NT2/D1 (cell line): ENCODE measurements at regions not wholly inside any gene's neighbourhood (a gene's known extent, or its start where the extent isn't known, plus 50 kb on each side); places are given as distances from the start of the nearest gene placed in this dataset.
"Not testable (repeated sequence)": the region's sequence is repeated elsewhere in the genome, so short reads cannot be mapped to it uniquely, and the experiment has no call there.

Experiments used
- DNase-seq: peaks from one replicate; pipeline ENCODE4 v3.0.0-alpha.2; 2011; ENCODE audit warnings: low read depth, low spot score
- H3K27me3 ChIP-seq: 2 replicates; pipeline ENCODE4 v1.6.0; 2011; ENCODE audit warnings: mild to moderate bottlenecking; ENCODE audit not compliant: insufficient read length, insufficient read depth
- H3K36me3 ChIP-seq: 2 replicates; pipeline ENCODE4 v1.6.1; 2011; ENCODE audit warnings: mild to moderate bottlenecking, low read length, mixed read lengths; ENCODE audit not compliant: insufficient read depth, insufficient read length
- H3K4me1 ChIP-seq: 2 replicates; pipeline ENCODE4 v1.5.1; 2011; ENCODE audit not compliant: insufficient read depth, insufficient read length
- H3K4me3 ChIP-seq: 2 replicates; pipeline ENCODE4 v1.5.1; 2011; ENCODE audit warnings: low read depth; ENCODE audit not compliant: insufficient read length
- H3K9ac ChIP-seq: 2 replicates; pipeline ENCODE4 v1.6.0; 2011; ENCODE audit warnings: low read depth; ENCODE audit not compliant: insufficient read length
- H3K9me3 ChIP-seq: 2 replicates; pipeline ENCODE4 v1.5.1; 2011; ENCODE audit warnings: mild to moderate bottlenecking, low read length; ENCODE audit not compliant: insufficient read depth
- SUZ12 ChIP-seq: IDR thresholded peaks from 2 replicates; pipeline ENCODE4 v1.6.1; 2011; ENCODE audit not compliant: insufficient read length, insufficient read depth; ENCODE audit errors: extremely low read depth
- YY1 ChIP-seq: IDR thresholded peaks from 2 replicates; pipeline ENCODE4 v1.6.1; 2011; ENCODE audit not compliant: insufficient read length, insufficient read depth
- ZNF274 ChIP-seq: IDR thresholded peaks from 2 replicates; pipeline ENCODE4 v1.6.1; 2011; ENCODE audit warnings: mild to moderate bottlenecking, low read depth, low read length

GRCh38 chr11:22938691-22939090, 78.4 kb upstream of the CCDC179 start:
- TF ChIP-seq ZNF274 (no peak), SUZ12 (no peak), YY1 (no peak)
- H3K36me3 ChIP-seq: no peaks in the 10 kb centered on the region
- no peak overlapping the region for H3K9ac ChIP-seq
- no peaks in the 10 kb centered on the region for H3K9me3 ChIP-seq
- H3K4me3 ChIP-seq: no peak overlapping the region
- H3K27me3 ChIP-seq: no peaks in the 10 kb centered on the region
- DNase-seq: no peak
- no peaks in the 10 kb centered on the region for H3K4me1 ChIP-seq

- not testable (repeated sequence) for H3K36me3 ChIP-seq, DNase-seq, H3K27me3 ChIP-seq, H3K9me3 ChIP-seq, H3K4me3 ChIP-seq, H3K4me1 ChIP-seq, H3K9ac ChIP-seq
Measured at GRCh38 chr11:22941544-22941943, 81.3 kb upstream of the CCDC179 start.

DNA sequence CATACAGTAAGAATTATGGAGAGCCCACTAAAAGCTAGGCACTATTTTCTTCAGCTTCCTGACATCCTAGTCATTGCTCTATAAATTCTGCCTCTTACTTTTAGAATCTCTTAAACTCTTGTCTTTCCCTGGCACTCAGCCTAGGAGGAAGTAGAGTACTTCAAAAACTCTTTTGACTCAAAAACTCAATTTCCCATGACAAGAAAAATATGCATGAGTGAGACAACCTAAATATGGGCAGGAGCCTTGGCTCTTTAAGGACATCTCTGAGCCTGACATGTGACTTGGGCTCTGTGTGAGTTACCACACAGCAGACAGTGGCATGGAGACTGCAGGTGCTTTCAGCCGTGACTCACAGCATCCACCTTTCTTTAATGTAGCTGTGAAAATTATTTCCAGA, 97.5 kb upstream of the CCDC179 start:
- Histone ChIP-seq H3K27me3 (no peaks in the 10 kb centered on the region), H3K9ac (no peak overlapping the region), H3K9me3 (no peaks in the 10 kb centered on the region), H3K36me3 (no peaks in the 10 kb centered on the region), H3K4me3 (no peak overlapping the region), H3K4me1 (no peaks in the 10 kb centered on the region)
- no peak for TF ChIP-seq SUZ12
- TF ChIP-seq ZNF274: no peak
- no peak for TF ChIP-seq YY1
- no peak for DNase-seq

DNA sequence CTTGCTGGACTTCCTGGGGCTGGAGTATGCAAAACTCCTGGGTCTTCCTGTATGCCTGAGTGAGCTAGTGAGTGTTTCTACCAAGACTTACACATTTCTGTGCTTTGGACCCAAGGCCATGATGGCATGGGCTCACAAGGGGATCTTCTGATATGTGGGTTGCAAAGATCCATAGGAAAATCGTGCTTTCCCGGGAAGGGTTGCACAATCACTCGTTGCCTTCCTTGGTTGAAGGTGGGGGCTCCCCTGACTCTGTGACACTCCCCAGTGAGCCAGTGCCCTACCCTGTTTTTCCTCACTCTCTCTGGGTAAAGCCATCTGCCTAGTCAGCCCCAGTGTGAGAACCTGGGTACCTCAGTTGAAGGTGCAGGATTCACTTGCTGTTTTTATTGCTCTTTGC, 114.0 kb upstream of the CCDC179 start:
- Histone ChIP-seq H3K9me3 (peaks cover 13% of the 10 kb centered on the region; the same call in 1 of the 2 replicates), H3K9ac (no peak overlapping the region), H3K36me3 (no peaks in the 10 kb centered on the region), H3K4me1 (no peaks in the 10 kb centered on the region), H3K27me3 (no peaks in the 10 kb centered on the region), H3K4me3 (no peak overlapping the region)
- TF ChIP-seq SUZ12 (no peak), YY1 (no peak), ZNF274 (no peak)
- DNase-seq: no peak

GRCh38 chr11:22976146-22976545, 115.9 kb upstream of the CCDC179 start:
- Histone ChIP-seq H3K4me1 (no peaks in the 10 kb centered on the region), H3K4me3 (no peak overlapping the region), H3K9ac (no peak overlapping the region), H3K36me3 (no peaks in the 10 kb centered on the region), H3K27me3 (no peaks in the 10 kb centered on the region), H3K9me3 (peaks cover 13% of the 10 kb centered on the region; the same call in 1 of the 2 replicates)
- no peak for DNase-seq
- no peak for TF ChIP-seq YY1
- no peak for TF ChIP-seq SUZ12

GRCh38 chr11:22982903-22983302, 122.6 kb upstream of the CCDC179 start:
- Histone ChIP-seq H3K9me3 (peaks cover 13% of the 10 kb centered on the region), H3K4me3 (no peak overlapping the region), H3K36me3 (no peaks in the 10 kb centered on the region), H3K9ac (no peak overlapping the region), H3K27me3 (no peaks in the 10 kb centered on the region), H3K4me1 (no peaks in the 10 kb centered on the region)
- TF ChIP-seq YY1 (no peak), ZNF274 (no peak), SUZ12 (no peak)
- no peak for DNase-seq

- TF ChIP-seq YY1: no peak
- TF ChIP-seq ZNF274: no peak
- TF ChIP-seq SUZ12: no peak
- Histone ChIP-seq H3K9ac (no peak overlapping the region), H3K36me3 (no peaks in the 10 kb centered on the region)
Measured at GRCh38 chr11:22984045-22984444, 123.8 kb upstream of the CCDC179 start.

DNA sequence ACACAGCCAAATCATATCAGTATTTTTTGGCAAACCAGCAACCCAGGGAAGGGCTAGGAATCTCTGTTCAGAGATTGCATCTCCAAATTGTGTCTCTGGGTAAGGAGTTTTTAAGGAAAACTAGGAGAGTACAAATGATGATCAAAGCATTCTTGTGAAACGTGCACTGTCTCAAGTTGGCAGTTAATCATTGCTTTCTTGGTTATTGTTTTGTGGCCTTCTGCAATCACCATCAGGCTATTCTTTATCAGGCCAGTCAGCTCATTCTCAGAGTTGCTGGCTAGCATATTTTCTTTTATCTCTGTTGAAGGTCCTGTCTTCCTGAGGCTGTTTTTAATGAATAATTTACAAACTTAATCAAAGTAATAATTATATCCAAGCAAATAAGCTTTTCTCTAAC, 129.1 kb upstream of the CCDC179 start:
- H3K4me1 ChIP-seq: no peaks in the 10 kb centered on the region
- TF ChIP-seq YY1: no peak
- TF ChIP-seq ZNF274: no peak
- no peak for TF ChIP-seq SUZ12
- no peak for DNase-seq
- no peaks in the 10 kb centered on the region for H3K27me3 ChIP-seq
- no peaks in the 10 kb centered on the region for H3K36me3 ChIP-seq
- H3K9ac ChIP-seq: no peak overlapping the region
- no peak overlapping the region for H3K4me3 ChIP-seq
- peaks cover 67% of the 10 kb centered on the region for H3K9me3 ChIP-seq

More at GRCh38 chr11:22984045-22984444, 123.8 kb upstream of the CCDC179 start:
- H3K9me3 ChIP-seq: peaks cover 24% of the 10 kb centered on the region
- no peaks in the 10 kb centered on the region for H3K4me1 ChIP-seq
- H3K27me3 ChIP-seq: no peaks in the 10 kb centered on the region
- DNase-seq: no peak
- no peak overlapping the region for H3K4me3 ChIP-seq
